ENCODE measurements at regions not wholly inside any gene's neighbourhood (a gene's known extent, or its start where the extent isn't known, plus 50 kb on each side); places are given as distances from the start of the nearest gene placed in this dataset.

GRCh38 chr3:40627095-40627494, 102.3 kb downstream of the ZNF621 start:
- H3K4me3 ChIP-seq: no peak overlapping the region
- H3K4me1 ChIP-seq: no peaks in the 10 kb centered on the region
- H3K36me3 ChIP-seq: no peaks in the 10 kb centered on the region
- DNase-seq (ENCODE audit: low spot score): no peak
- TF ChIP-seq CTCF (IDR thresholded peaks at IDR 0.05): no peak
- no peak overlapping the region for H3K27ac ChIP-seq
- H3K9me3 ChIP-seq: peaks cover 0 to 25% of the 10 kb centered on the region in 2 donors
- H3K27me3 ChIP-seq: no peaks in the 10 kb centered on the region

- DNase-seq (ENCODE audit: low spot score): no peak
- no peak for TF ChIP-seq CTCF (IDR thresholded peaks at IDR 0.05)
- no peak overlapping the region for H3K4me3 ChIP-seq
- no peak overlapping the region for H3K27ac ChIP-seq
- H3K27me3 ChIP-seq: no peaks in the 10 kb centered on the region
- H3K4me1 ChIP-seq: no peaks in the 10 kb centered on the region
- peaks cover 0 to 29% of the 10 kb centered on the region in 2 donors for H3K9me3 ChIP-seq
- no peaks in the 10 kb centered on the region for H3K36me3 ChIP-seq
Observed at GRCh38 chr3:40628984-40629383, 104.2 kb downstream of the ZNF621 start.

- no peak for TF ChIP-seq CTCF (IDR thresholded peaks at IDR 0.05)
- DNase-seq (ENCODE audit: low spot score): no peak
- H3K36me3 ChIP-seq: no peaks in the 10 kb centered on the region
- H3K27ac ChIP-seq: no peak overlapping the region
- H3K4me1 ChIP-seq: no peaks in the 10 kb centered on the region
- H3K9me3 ChIP-seq: peaks cover 0 to 33% of the 10 kb centered on the region in 2 donors
- no peak overlapping the region for H3K4me3 ChIP-seq
- no peaks in the 10 kb centered on the region for H3K27me3 ChIP-seq
Observed at GRCh38 chr3:40631341-40631995, 106.7 kb downstream of the ZNF621 start.

DNA sequence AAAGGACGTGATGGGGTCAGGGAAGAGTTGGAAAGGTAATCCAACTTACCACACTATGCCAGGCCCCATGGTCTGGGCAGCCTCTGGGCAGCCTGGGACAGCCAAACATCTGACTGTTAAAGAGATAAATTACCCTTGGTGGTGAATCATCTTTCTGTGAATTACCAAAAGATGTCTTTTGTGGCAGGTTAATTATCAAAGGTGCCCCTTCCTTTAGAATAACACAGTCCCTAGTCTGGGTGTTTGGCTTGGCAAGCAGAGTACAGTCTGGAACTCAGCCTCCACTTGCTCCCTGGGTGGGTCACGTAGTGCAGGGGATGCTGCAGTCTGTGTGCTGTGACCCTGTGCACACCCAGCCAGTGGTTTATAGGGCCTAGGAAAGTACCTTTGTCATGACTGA, 113.1 kb downstream of the ZNF621 start:
- Histone ChIP-seq H3K9me3 (peaks cover 0 to 13% of the 10 kb centered on the region in 2 donors), H3K4me3 (no peak overlapping the region), H3K36me3 (no peaks in the 10 kb centered on the region), H3K27ac (no peak overlapping the region), H3K4me1 (no peaks in the 10 kb centered on the region), H3K27me3 (no peaks in the 10 kb centered on the region)
- DNase-seq (ENCODE audit: low spot score): no peak
- no peak for TF ChIP-seq CTCF (IDR thresholded peaks at IDR 0.05)

DNA sequence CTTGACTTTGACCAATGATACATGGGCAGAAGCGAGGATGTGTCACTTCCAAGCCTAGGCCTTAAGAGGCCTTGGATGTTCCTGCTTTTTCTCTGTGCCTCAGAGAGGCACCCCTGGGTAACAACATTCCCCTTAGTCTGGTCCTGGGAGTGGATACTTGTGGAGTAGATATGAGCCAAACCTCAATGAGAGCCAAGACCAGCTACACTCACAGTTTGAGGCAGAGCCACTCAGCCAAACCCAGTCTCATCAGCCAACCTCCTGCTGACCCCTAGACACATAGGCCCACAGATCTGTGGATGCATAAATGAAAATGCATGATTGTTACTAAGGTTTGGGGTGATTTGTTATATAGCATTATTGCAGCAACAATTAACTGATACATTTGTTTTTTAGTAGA, 114.2 kb downstream of the ZNF621 start:
- DNase-seq (ENCODE audit: low spot score): no peak
- no peaks in the 10 kb centered on the region for H3K36me3 ChIP-seq
- no peak overlapping the region for H3K27ac ChIP-seq
- H3K4me3 ChIP-seq: no peak overlapping the region
- TF ChIP-seq CTCF (IDR thresholded peaks at IDR 0.05): no peak
- no peaks in the 10 kb centered on the region for H3K4me1 ChIP-seq
- H3K9me3 ChIP-seq: peaks cover 0 to 10% of the 10 kb centered on the region in 2 donors
- no peaks in the 10 kb centered on the region for H3K27me3 ChIP-seq

DNA sequence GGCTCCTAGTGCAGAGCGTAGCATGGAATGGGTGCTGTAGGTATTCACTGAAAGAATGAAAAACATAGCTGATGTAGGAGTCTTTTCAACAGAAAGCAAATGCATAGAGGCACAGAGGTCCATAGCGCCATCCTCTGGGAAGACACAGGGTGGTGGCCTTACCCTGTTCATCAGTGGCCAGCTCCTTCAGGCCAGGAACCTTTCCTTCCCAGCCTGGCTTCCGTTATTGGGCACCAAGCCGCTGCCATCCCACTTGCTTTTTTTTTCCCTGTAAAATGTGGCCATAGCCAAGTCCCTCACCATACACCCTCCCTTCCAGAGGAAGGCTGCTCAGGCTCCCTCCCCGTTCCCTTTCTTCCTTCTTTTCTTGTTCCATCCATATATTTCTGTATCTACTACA, 118.1 kb downstream of the ZNF621 start:
- Histone ChIP-seq H3K4me1 (no peaks in the 10 kb centered on the region), H3K36me3 (no peaks in the 10 kb centered on the region), H3K4me3 (no peak overlapping the region), H3K27ac (no peak overlapping the region), H3K9me3 (no peaks in the 10 kb centered on the region), H3K27me3 (no peaks in the 10 kb centered on the region)
- no peak for TF ChIP-seq CTCF (IDR thresholded peaks at IDR 0.05)
- DNase-seq (ENCODE audit: low spot score): no peak

Measured in right atrium auricular region (tissue), 2 donors.